IPS DF 4.7 (cell line): ENCODE measurements at regions not wholly inside any gene's neighbourhood (a gene's known extent, or its start where the extent isn't known, plus 50 kb on each side); places are given as distances from the start of the nearest gene placed in this dataset.
"Not testable (repeated sequence)": the region's sequence is repeated elsewhere in the genome, so short reads cannot be mapped to it uniquely, and the experiment has no call there.

Experiments used
- DNase-seq: peaks from one replicate; pipeline ENCODE4 v3.0.0-alpha.2; 2013; ENCODE audit warnings: low spot score; ENCODE audit errors: extremely low read depth

GRCh38 chr22:48507171-48507570 lies 1320.5 kb downstream of the BRD1 start:
- DNase-seq = no peak

DNA sequence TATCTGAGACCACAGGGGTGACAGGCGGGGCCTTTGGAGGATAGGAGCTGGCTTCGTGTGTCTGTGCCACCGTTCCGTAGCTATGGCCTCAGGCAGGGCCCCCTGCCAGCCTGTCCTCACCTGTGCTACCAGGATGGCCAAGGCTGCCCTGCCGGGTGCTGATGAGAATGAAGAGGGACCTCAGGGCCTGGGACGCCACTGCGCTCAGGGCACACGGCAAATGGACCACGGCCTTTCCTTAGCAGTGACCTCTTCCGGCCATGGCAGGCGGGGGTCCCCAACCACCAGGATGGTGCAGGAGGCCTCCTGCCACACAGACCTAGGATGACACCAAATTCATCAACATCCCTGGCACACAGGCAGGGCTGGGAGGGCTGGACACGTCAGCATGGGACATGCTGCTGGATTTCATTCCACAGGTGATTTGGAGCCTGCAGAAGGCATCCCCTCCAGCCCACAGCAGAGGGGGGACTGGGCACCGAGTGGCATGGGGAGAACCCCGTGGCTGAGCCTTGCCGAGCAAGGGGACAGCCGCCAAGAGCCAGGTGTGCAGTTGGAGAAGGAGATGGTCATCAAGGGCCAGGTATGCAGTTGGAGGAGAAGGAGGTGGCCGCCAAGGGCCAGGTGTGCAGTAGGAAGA lies 1321.0 kb downstream of the BRD1 start:
- DNase-seq = no peak

DNA sequence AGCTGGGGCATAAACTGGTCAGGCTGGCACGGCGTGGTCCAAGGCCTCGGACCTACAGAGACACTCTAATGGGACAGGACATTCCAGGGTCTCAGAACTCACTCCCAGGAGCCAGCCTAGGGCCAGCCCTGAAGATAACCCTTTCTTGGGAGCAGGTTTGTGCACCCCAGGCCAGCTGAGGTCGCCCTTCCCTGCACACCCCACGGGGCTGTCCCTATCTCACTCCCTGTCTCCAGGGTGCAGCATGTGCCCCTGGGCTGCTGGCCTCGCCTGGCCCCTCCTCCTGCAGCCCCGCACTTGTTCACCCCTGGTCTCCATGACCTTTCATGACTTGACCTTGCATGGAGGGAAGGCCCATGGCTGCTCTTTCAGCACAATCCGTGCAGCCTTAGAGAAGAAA lies 1321.8 kb downstream of the BRD1 start:
- no peak for DNase-seq

GRCh38 chr22:48504519-48505140 lies 1323.0 kb downstream of the BRD1 start:
- no peak for DNase-seq

- no peak for DNase-seq
Measured at GRCh38 chr22:48503876-48504275, 1323.8 kb downstream of the BRD1 start.

- DNase-seq = no peak
Measured at GRCh38 chr22:48503035-48503625, 1324.5 kb downstream of the BRD1 start.

DNA sequence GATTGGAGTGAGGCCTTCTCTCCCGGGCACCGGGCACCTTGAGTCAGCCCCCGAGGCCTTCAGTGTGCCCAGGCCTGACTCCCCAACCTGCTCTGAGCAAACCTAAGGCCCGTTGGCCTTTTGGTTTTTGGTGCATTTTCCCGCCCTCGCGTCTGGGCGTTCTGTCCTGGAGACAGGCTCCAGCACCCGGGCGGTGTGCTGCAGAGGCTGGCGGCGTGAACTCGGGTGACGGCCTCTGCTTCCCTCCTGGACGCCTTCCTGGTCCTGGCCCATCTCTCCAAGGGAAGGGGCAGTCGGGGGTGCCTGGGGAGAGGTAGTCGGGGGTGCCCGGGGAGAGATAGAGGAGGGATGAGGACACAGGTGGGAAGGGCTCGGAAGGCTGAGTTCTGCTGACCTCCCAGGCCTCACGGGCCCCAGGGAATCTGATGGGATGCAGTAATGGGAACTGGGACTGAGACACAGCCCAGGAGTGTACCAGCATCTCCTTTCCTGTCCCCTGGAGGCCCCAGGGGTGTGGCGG lies 1326.4 kb downstream of the BRD1 start:
- DNase-seq = no peak

GRCh38 chr22:48500471-48501230 lies 1327.0 kb downstream of the BRD1 start:
- DNase-seq = no peak

DNA sequence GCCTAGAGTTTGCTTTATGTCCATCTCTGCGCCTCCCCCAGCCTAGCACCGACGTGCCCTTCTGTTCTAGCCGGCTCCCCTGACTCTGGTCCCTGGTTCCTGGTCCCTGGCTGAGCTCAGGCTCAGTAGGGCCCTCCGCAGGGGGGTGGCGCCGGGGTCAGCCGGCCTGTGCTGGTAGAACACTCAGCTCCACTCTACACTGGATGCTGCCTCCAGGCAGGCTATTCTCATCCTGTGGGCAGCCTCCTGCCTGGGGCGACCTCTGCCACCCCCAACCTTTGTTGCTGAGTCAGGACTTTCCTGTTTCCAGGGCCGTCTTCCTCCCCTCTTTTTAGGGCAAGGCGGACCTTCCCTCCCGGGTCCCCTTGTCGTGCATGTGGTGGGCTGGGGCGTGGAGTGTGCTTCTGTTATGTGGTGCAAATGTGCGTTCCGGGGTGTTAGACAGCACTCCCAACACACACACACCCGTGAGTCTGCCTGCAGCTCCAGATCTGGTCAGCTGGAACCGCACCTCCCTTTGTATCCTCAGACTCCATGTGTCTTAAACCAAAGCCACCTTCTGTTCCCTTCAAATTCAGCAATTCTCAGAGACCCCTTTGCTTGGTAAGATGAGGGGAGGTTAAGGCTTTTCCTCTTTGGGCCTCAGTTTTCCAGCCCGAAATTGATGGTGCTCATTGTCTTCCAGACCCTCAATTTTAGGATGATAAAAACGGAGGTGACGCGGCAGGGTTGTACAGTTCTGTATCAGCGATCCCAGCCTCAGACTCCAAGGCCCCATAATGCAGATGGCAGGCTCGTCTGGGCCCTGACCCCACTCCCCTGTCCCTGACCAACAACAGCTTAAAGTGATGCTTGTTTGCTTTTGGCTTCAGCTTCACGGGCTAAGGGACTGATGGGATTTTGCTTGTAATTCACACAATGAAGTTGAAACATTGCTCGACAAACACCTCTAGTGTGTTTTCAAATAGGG lies 1327.9 kb downstream of the BRD1 start:
- DNase-seq = no peak

DNA sequence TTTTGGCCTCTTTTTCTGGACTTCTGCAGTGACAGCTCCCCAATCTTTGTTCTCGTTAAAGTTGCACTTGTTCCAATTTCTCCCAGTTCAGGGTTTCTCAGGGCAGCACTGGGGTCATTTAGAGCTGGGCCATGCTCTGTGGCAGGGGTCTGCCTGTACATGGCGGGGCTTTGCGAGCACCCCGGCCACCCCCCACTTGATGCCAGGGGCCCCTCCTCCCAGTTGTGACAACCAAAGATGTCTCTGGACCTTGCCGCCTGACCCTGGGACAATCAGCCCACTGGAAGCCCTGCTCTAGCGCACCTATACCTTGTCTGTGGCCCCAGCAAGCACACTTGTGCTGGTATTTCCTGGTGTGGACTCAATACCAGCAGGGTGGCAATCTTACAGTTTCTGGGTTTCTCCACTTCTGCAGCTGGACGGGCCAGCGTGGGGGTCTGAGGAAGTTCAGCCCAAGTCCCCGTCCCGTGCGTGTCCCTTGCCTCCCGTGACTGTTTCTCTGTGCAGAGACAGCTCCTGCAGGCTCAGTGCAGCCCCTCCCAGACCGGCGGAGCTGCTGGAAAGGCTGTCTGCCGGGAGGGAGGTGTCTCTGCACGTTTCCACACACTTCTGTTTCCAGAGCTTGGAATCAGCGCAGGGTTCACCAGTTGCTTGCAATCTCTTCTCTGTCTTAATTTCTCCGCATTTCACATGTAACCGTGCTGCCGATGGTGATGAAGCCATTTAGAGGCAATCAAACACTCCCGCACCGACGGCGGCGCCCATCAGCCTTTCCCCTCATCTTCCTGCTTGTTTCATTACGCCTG lies 1328.9 kb downstream of the BRD1 start:
- no peak for DNase-seq

- not testable (repeated sequence) for DNase-seq
Measured at GRCh38 chr22:48497743-48498520, 1329.7 kb downstream of the BRD1 start.

- no peak for DNase-seq
Measured at GRCh38 chr22:48496987-48497650, 1330.6 kb downstream of the BRD1 start.

GRCh38 chr22:48496226-48496845 lies 1331.3 kb downstream of the BRD1 start:
- no peak for DNase-seq

GRCh38 chr22:48495751-48496080 lies 1332.0 kb downstream of the BRD1 start:
- no peak for DNase-seq

DNA sequence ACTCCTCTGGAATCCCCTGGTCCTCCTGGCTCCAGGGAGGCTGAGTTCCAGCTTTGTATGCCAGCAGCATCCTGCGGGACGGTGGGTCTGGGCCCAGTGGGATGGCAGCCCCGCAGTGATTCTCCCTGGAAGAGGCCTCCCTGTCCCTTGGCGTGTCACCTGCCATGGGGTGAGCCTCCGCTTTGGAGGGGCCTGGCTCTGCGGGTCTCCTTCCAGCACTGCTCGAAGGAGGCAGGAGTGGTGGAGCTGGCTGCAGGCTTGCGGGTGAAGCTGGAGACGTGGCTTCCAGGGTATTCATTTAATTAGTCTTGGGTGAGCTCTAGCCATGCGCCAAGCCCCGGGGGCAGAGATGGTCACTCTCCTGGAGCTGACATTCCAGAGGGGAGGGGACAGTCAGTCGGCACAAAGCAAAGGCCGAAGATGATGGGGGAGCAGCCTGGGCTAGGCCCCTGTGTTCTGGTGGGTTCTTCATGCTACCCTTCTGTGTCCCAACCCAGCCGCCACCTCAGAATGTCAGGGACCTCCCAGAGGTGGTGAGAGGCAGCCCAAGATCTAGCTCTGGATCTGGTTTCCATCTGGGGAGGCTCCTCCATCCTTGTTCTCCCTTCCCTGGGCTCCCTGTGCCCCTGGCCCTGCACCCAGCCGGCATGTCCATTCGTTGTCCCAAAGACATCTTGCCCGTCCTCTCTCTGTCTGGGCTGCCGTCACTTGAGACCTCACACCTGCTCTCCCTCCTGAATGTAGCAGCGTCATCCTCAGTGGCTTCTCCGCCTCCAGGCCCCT lies 1332.5 kb downstream of the BRD1 start:
- DNase-seq = no peak

- no peak for DNase-seq
Measured at GRCh38 chr22:48494256-48494967, 1333.3 kb downstream of the BRD1 start.

- no peak for DNase-seq
Measured at GRCh38 chr22:48493733-48494132, 1333.9 kb downstream of the BRD1 start.
